PC-3 (cell line): ENCODE measurements at regions not wholly inside any gene's neighbourhood (a gene's known extent, or its start where the extent isn't known, plus 50 kb on each side); places are given as distances from the start of the nearest gene placed in this dataset.

ENCODE experiments used
- CTCF ChIP-seq: fragments of 300-600 bp; sonication (generic); conservative IDR thresholded peaks from 2 replicates; pipeline ENCODE4 v1.5.1; 2017; ENCODE audit warnings: antibody characterized with exemption, low read depth, mild to moderate bottlenecking, low read length
- EZH2 ChIP-seq: fragments of 300-600 bp; sonication (generic); IDR thresholded peaks from one replicate; pipeline ENCODE4 v1.6.1; 2017; ENCODE audit warnings: antibody characterized with exemption, mild to moderate bottlenecking, low read length; ENCODE audit not compliant: unreplicated experiment
- EZH2phosphoT487 ChIP-seq: fragments of 300-600 bp; sonication (generic); IDR thresholded peaks from 2 replicates; pipeline ENCODE4 v1.6.1; 2018; ENCODE audit warnings: mild to moderate bottlenecking, antibody characterized with exemption, low read length, borderline replicate concordance

GRCh38 chr1:30485072-30485471 lies 238.3 kb downstream of the MATN1 start:
- TF ChIP-seq CTCF (no peak), EZH2phosphoT487 (no peak), EZH2 (no peak)
